HepG2 (cell line): ENCODE measurements at regions not wholly inside any gene's neighbourhood (a gene's known extent, or its start where the extent isn't known, plus 50 kb on each side); places are given as distances from the start of the nearest gene placed in this dataset.

ENCODE experiments used
- ATAC-seq: fragments of 200-7000 bp; cut with Tn5 transposase; 3 replicates; pipeline ENCODE4 v1.9.1; 2020; ENCODE audit warnings: mild to moderate bottlenecking, moderate library complexity
- BruUV-seq: library from RNA; stranded (reverse); fragments of 400-500 nt; replicated peaks from 2 replicates; lab custom pipeline; 2021; lab: Mats Ljungman, UMichigan
- CTCF ChIA-PET: fragments of 300-600 bp; formaldehyde crosslinking; extraction: SDS; loops from one replicate; lab custom pipeline; 2021; ENCODE audit warnings: low total read pairs, inconsistent platforms, low intra/inter-chr PET ratio; lab: Yijun Ruan, JAX
- POLR2A ChIA-PET: fragments of 350-600 bp; sonication (Branson Sonifier 250); formaldehyde crosslinking; loops from one replicate; lab custom pipeline; 2020; ENCODE audit warnings: antibody characterized with exemption, inconsistent platforms; lab: Yijun Ruan, JAX
- DNase-seq: peaks from one replicate; pipeline ENCODE4 v3.0.0-alpha.2; 2015; ENCODE audit warnings: low spot score
- FAIRE-seq: peaks from 3 replicates; lab custom pipeline; 2011; peaks lifted over from hg19 to GRCh38; lab: Jason Lieb, UNC
- H2AFZ ChIP-seq: one replicate; pipeline ENCODE4 v1.6.1; 2011; ENCODE audit warnings: low read length, inconsistent platforms
- H3K27ac ChIP-seq: fragments of 300-600 bp; 3 replicates; pipeline ENCODE4 v1.8.0; 2011; ENCODE audit warnings: mixed run types, mild to moderate bottlenecking, mixed read lengths, low read length, inconsistent platforms; ENCODE audit not compliant: insufficient read depth; ENCODE audit errors: extremely low read length
- H3K27me3 ChIP-seq, 2 experiments: fragments of 200-600 bp in 1 of 2; 2 replicates in 1 of 2; 3 replicates in 1 of 2; pipeline versions ENCODE4 v1.6.0 to v1.8.0; 2011; ENCODE audit warnings: low read length in 2 of 2, mild to moderate bottlenecking in 2 of 2, moderate library complexity in 2 of 2, inconsistent platforms in 1 of 2; ENCODE audit not compliant: insufficient read depth in 2 of 2, control insufficient read depth in 1 of 2
- H3K36me3 ChIP-seq, 2 experiments: fragments of 200-600 bp in 1 of 2; replicated peaks in 1 of 2; 2 replicates in 1 of 2; 3 replicates in 1 of 2; pipeline versions ENCODE4 v1.5.1 to v1.8.0; 2011; ENCODE audit warnings: low read length in 2 of 2, inconsistent platforms in 1 of 2; ENCODE audit not compliant: insufficient read depth in 2 of 2, control insufficient read depth in 1 of 2
- H3K4me1 ChIP-seq: 2 replicates; pipeline ENCODE4 v1.5.1; 2012; ENCODE audit warnings: low read length, inconsistent platforms; ENCODE audit not compliant: insufficient read depth
- H3K4me2 ChIP-seq: 2 replicates; pipeline ENCODE4 v1.6.0; 2011; ENCODE audit warnings: low read depth, low read length, inconsistent platforms
- H3K4me3 ChIP-seq, 3 experiments: fragments of 200-600 bp in 1 of 3; sonication (generic), shearing (Covaris generic) in 1 of 3; replicated peaks in 1 of 3; 2 replicates each; pipeline ENCODE4 v1.5.1; 2011 to 2016; ENCODE audit warnings: low read length in 3 of 3, inconsistent platforms in 2 of 3, low read depth in 2 of 3, mild to moderate bottlenecking in 2 of 3, control low read depth in 1 of 3, mixed read lengths in 1 of 3; ENCODE audit not compliant: insufficient read depth in 1 of 3
- H3K79me2 ChIP-seq: one replicate; pipeline ENCODE4 v1.6.1; 2011; ENCODE audit warnings: low read length, inconsistent platforms; ENCODE audit not compliant: insufficient read depth
- H3K9ac ChIP-seq: 2 replicates; pipeline ENCODE4 v1.6.0; 2011; ENCODE audit warnings: mild to moderate bottlenecking, low read depth, low read length, inconsistent platforms; ENCODE audit not compliant: insufficient read depth
- H3K9me3 ChIP-seq: 2 replicates; pipeline ENCODE4 v1.5.1; 2012; ENCODE audit warnings: mild to moderate bottlenecking, low read length
- H4K20me1 ChIP-seq: 2 replicates; pipeline ENCODE4 v1.6.0; 2011; ENCODE audit warnings: inconsistent platforms, mild to moderate bottlenecking, low read length, moderate library complexity; ENCODE audit not compliant: insufficient read depth
- ISX ChIP-seq: sonication (generic); formaldehyde crosslinking; conservative IDR thresholded peaks from 2 replicates; pipeline ENCODE4 v1.5.0; 2020; ENCODE audit warnings: missing genetic modification reagents
- JUND ChIP-seq: sonication (generic); formaldehyde crosslinking; IDR thresholded peaks from 2 replicates; pipeline ENCODE4 v1.8.0; 2022; ENCODE audit warnings: mild to moderate bottlenecking, missing genetic modification reagents
- NR2F1 ChIP-seq, 2 experiments: fragments of 450-650 bp in 1 of 2; formaldehyde crosslinking in 1 of 2; IDR thresholded peaks; 2 replicates each; pipeline versions ENCODE4 v1.5.0 to v1.6.1; 2016 to 2020; ENCODE audit warnings: mild to moderate bottlenecking in 1 of 2, missing compliant biosample characterization in 1 of 2, missing genetic modification reagents in 1 of 2, moderate library complexity in 1 of 2
- PHF20 ChIP-seq: sonication (generic); formaldehyde crosslinking; IDR thresholded peaks from 2 replicates; pipeline ENCODE4 v1.5.0; 2020; ENCODE audit warnings: mild to moderate bottlenecking, missing genetic modification reagents
- TEF ChIP-seq: sonication (generic); formaldehyde crosslinking; IDR thresholded peaks from 2 replicates; pipeline ENCODE4 v1.5.0; 2020; ENCODE audit warnings: missing genetic modification reagents
- TFAP4 ChIP-seq: sonication (generic); IDR thresholded peaks from 2 replicates; pipeline ENCODE4 v1.6.1; 2016; ENCODE audit warnings: low read depth, borderline replicate concordance
- THAP8 ChIP-seq: sonication (generic); formaldehyde crosslinking; IDR thresholded peaks from 2 replicates; pipeline ENCODE4 v1.5.1; 2020; ENCODE audit warnings: missing genetic modification reagents, mild to moderate bottlenecking, borderline replicate concordance
- TOPORS ChIP-seq: sonication (generic); formaldehyde crosslinking; IDR thresholded peaks from 2 replicates; pipeline ENCODE4 v1.8.0; 2023; ENCODE audit warnings: mild to moderate bottlenecking, missing genetic modification reagents
- ZFP62 ChIP-seq: sonication (generic); formaldehyde crosslinking; IDR thresholded peaks from 2 replicates; pipeline ENCODE4 v1.4.0; 2020; ENCODE audit warnings: missing genetic modification reagents
- ZNF282 ChIP-seq: fragments of 450-650 bp; IDR thresholded peaks from 2 replicates; pipeline ENCODE4 v1.6.1; 2018; ENCODE audit not compliant: partially characterized antibody
- ZNF441 ChIP-seq: sonication (generic); formaldehyde crosslinking; IDR thresholded peaks from 2 replicates; pipeline ENCODE4 v1.7.0; 2021; ENCODE audit warnings: missing genetic modification reagents, borderline replicate concordance
- WGBS: methylation state at CpG from one replicate; pipeline ENCODE4 v1.1.6; 2017; ENCODE audit warnings: low lambda C conversion rate; 5-methylcytosine and 5-hydroxymethylcytosine counted together
- in situ Hi-C: cut with HindIII; loops from 2 replicates; pipeline ENCODE4 v1.10.0; 2017; ENCODE audit warnings: low pct_unique_long_range_greater_than_20kb; ENCODE audit not compliant: extremely low pct_ligation_motif_present
- intact Hi-C: fragments of 100-400 bp; cut with micrococcal nuclease; formaldehyde crosslinking; loops from one replicate; pipeline ENCODE4 v1.10.0; 2022; ENCODE audit not compliant: unreplicated experiment
- TF ChIP-seq, protein P1 (sequence below): sonication (generic); formaldehyde crosslinking; IDR thresholded peaks from 2 replicates; pipeline ENCODE4 v1.4.0; 2020; ENCODE audit warnings: missing genetic modification reagents

GRCh38 chr11:28962502-28962901 is 854.3 kb downstream of the METTL15 start:
- FAIRE-seq (no peak), DNase-seq (no peak), ATAC-seq (no peak)
- Histone ChIP-seq H2AFZ (no peak overlapping the region), H3K27ac (no peak overlapping the region), H3K4me2 (no peak overlapping the region), H3K27me3 (no peaks in the 10 kb centered on the region; a peak in 1 of 5 replicates), H3K4me3 (no peak overlapping the region), H3K4me1 (no peaks in the 10 kb centered on the region), H4K20me1 (no peaks in the 10 kb centered on the region), H3K9me3 (no peaks in the 10 kb centered on the region; the same call in 1 of the 2 replicates), H3K36me3 (no peaks in the 10 kb centered on the region), H3K9ac (no peak overlapping the region), H3K79me2 (no peaks in the 10 kb centered on the region)
- TF ChIP-seq, protein P1, sequence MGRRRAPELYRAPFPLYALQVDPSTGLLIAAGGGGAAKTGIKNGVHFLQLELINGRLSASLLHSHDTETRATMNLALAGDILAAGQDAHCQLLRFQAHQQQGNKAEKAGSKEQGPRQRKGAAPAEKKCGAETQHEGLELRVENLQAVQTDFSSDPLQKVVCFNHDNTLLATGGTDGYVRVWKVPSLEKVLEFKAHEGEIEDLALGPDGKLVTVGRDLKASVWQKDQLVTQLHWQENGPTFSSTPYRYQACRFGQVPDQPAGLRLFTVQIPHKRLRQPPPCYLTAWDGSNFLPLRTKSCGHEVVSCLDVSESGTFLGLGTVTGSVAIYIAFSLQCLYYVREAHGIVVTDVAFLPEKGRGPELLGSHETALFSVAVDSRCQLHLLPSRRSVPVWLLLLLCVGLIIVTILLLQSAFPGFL (CRISPR knock-in tag): no peak
- no peak for TF ChIP-seq THAP8 (CRISPR knock-in tag)
- no peak for TF ChIP-seq TEF (CRISPR knock-in tag)
- no peak for TF ChIP-seq TFAP4
- TF ChIP-seq PHF20 (CRISPR knock-in tag): no peak
- TF ChIP-seq ISX (CRISPR knock-in tag): no peak
- no peak for TF ChIP-seq JUND (CRISPR knock-in tag)
- TF ChIP-seq TOPORS (CRISPR knock-in tag): no peak
- TF ChIP-seq NR2F1 (CRISPR knock-in tag; IDR thresholded peaks at IDR 0.05): no peak
- TF ChIP-seq ZNF441 (CRISPR knock-in tag): no peak
- TF ChIP-seq ZFP62 (CRISPR knock-in tag): no peak
- TF ChIP-seq ZNF282: no peak
- ChIA-PET CTCF (no interaction called here), POLR2A (no interaction called here)
- BruUV-seq: no TSS peak
- in situ Hi-C loops (no loop called here), intact Hi-C loops (no loop called here)
- WGBS: 2% methylated on average over 5 of the region's 5 CpGs
